Left ventricle myocardium superior (tissue), 1 donor: ENCODE measurements at regions not wholly inside any gene's neighbourhood (a gene's known extent, or its start where the extent isn't known, plus 50 kb on each side); places are given as distances from the start of the nearest gene placed in this dataset.

Source experiments
- ATAC-seq: fragments of 200-7000 bp; cut with Tn5 transposase; one replicate; pipeline ENCODE4 v1.9.1; 2020; ENCODE audit warnings: mild to moderate bottlenecking, moderate library complexity
- DNase-seq: peaks from one replicate; pipeline ENCODE4 v3.0.0-alpha.2; 2020
- intact Hi-C: fragments of 100-400 bp; cut with micrococcal nuclease; formaldehyde crosslinking; loops from one replicate; pipeline ENCODE4 v1.11.0; 2022
- donor health status: DM: no; HTN: yes; CAD: no; lungs with severe emphysema.

- intact Hi-C loops: no loop called here
- peak; percentile 68 for ATAC-seq
- DNase-seq: no peak
Measured at GRCh38 chr1:65056866-65057265, 90.5 kb upstream of the JAK1 start.

- ATAC-seq (peak; percentile 21), DNase-seq (no peak)
- intact Hi-C loops: loop anchor here (5.0 kb wide), 1 partner anchor 147 kb away; no protein-coding TSS in a partner anchor
Measured at GRCh38 chr1:65059930-65060538, 88.0 kb upstream of the AK4 start.

GRCh38 chr1:65062339-65062738 lies 85.7 kb upstream of the AK4 start:
- ATAC-seq (no peak), DNase-seq (no peak)
- intact Hi-C loops: loop anchor here (5.0 kb wide), 1 partner anchor 145 kb away; no protein-coding TSS in a partner anchor

GRCh38 chr1:65063025-65063424 lies 85.0 kb upstream of the AK4 start:
- ATAC-seq (no peak), DNase-seq (no peak)
- intact Hi-C loops: loop anchor here (5.0 kb wide), 1 partner anchor 144 kb away; no protein-coding TSS in a partner anchor

GRCh38 chr1:65064981-65065380 lies 83.0 kb upstream of the AK4 start:
- intact Hi-C loops: loop anchor here (5.0 kb wide), 2 partner anchors 142 to 622 kb away; no protein-coding TSS in a partner anchor
- DNase-seq: no peak
- no peak for ATAC-seq

- DNase-seq (peak; percentile 58), ATAC-seq (peak; percentile 27)
- intact Hi-C loops: loop anchor here (5.0 kb wide), 1 partner anchor 622 kb away; no protein-coding TSS in a partner anchor
Measured at GRCh38 chr1:65065524-65066418, 82.2 kb upstream of the AK4 start.

GRCh38 chr1:65066419-65066765 lies 81.6 kb upstream of the AK4 start:
- DNase-seq (no peak), ATAC-seq (no peak)
- intact Hi-C loops: loop anchor here (5.0 kb wide), 1 partner anchor 621 kb away; no protein-coding TSS in a partner anchor

- intact Hi-C loops: loop anchor here (5.0 kb wide), 1 partner anchor 620 kb away; no protein-coding TSS in a partner anchor
- ATAC-seq: peak; percentile 88
- DNase-seq: peak; percentile 97
Measured at GRCh38 chr1:65066766-65067490, 81.1 kb upstream of the AK4 start.

GRCh38 chr1:65067491-65068201 lies 80.4 kb upstream of the AK4 start:
- ATAC-seq (peak; percentile 42), DNase-seq (peak; percentile 79)
- intact Hi-C loops: loop anchor here (5.0 kb wide), 1 partner anchor 620 kb away; no protein-coding TSS in a partner anchor

GRCh38 chr1:65068202-65069010 lies 79.6 kb upstream of the AK4 start:
- ATAC-seq: no peak
- no peak for DNase-seq
- intact Hi-C loops: loop anchor here (5.0 kb wide), 1 partner anchor 619 kb away; no protein-coding TSS in a partner anchor

- DNase-seq (no peak), ATAC-seq (no peak)
Measured at GRCh38 chr1:65069011-65069565, 78.9 kb upstream of the AK4 start.

GRCh38 chr1:65072845-65073244 lies 75.2 kb upstream of the AK4 start:
- ATAC-seq: no peak
- no peak for DNase-seq
- intact Hi-C loops: no loop called here

More at GRCh38 chr1:65069011-65069565, 78.9 kb upstream of the AK4 start:
- intact Hi-C loops: loop anchor here (5.0 kb wide), 1 partner anchor 618 kb away; no protein-coding TSS in a partner anchor

GRCh38 chr1:65075123-65075976 lies 72.7 kb upstream of the AK4 start:
- ATAC-seq (peak; percentile 87), DNase-seq (no peak)

GRCh38 chr1:65077369-65077768 lies 70.6 kb upstream of the AK4 start:
- intact Hi-C loops: no loop called here
- DNase-seq (no peak), ATAC-seq (no peak)

More at GRCh38 chr1:65075123-65075976, 72.7 kb upstream of the AK4 start:
- intact Hi-C loops: no loop called here

GRCh38 chr1:65079941-65080340 lies 68.1 kb upstream of the AK4 start:
- intact Hi-C loops: no loop called here
- ATAC-seq: no peak
- DNase-seq: no peak

GRCh38 chr1:65082346-65083040 lies 65.5 kb upstream of the AK4 start:
- ATAC-seq (no peak), DNase-seq (no peak)
- intact Hi-C loops: no loop called here
